ENCODE measurements at regions not wholly inside any gene's neighbourhood (a gene's known extent, or its start where the extent isn't known, plus 50 kb on each side); places are given as distances from the start of the nearest gene placed in this dataset.

GRCh38 chr5:114686356-114686755 lies 324.5 kb downstream of the KCNN2 start:
- H3K9ac ChIP-seq (ENCODE audit: low read length in 3 of 3): no peak overlapping the region
- FAIRE-seq (no peak), DNase-seq (no peak)
- no peaks in the 10 kb centered on the region for H3K4me1 ChIP-seq (ENCODE audit: control insufficient read depth in 2 of 3, insufficient read depth in 2 of 3, low read depth in 1 of 3, low read length in 3 of 3)
- H3K36me3 ChIP-seq (ENCODE audit: control insufficient read depth in 2 of 3, insufficient read depth in 3 of 3, low read length in 3 of 3): no peaks in the 10 kb centered on the region
- no peaks in the 10 kb centered on the region for H3K9me3 ChIP-seq (ENCODE audit: control insufficient read depth in 2 of 3, insufficient read depth in 1 of 3, low read length in 3 of 3)
- TF ChIP-seq CTCF (IDR thresholded peaks at IDR 0.05; ENCODE audit: borderline replicate concordance, extremely low read depth, insufficient read depth): no peak
- H3K27ac ChIP-seq (ENCODE audit: low read depth in 2 of 2, low read length in 2 of 2): no peak overlapping the region
- intact Hi-C loops (cut with DNase I): no loop called here
- H3K4me3 ChIP-seq (ENCODE audit: low read length in 3 of 3): no peak overlapping the region
- H3K27me3 ChIP-seq (ENCODE audit: control insufficient read depth, insufficient read depth, low read length): no peaks in the 10 kb centered on the region

- Histone ChIP-seq H3K9me3 (ENCODE audit: control insufficient read depth in 2 of 3, insufficient read depth in 1 of 3, low read length in 3 of 3) (no peaks in the 10 kb centered on the region), H3K4me1 (ENCODE audit: control insufficient read depth in 2 of 3, insufficient read depth in 2 of 3, low read depth in 1 of 3, low read length in 3 of 3) (no peaks in the 10 kb centered on the region), H3K27me3 (ENCODE audit: control insufficient read depth, insufficient read depth, low read length) (no peaks in the 10 kb centered on the region), H3K4me3 (ENCODE audit: low read length in 3 of 3) (no peak overlapping the region), H3K27ac (ENCODE audit: low read depth in 2 of 2, low read length in 2 of 2) (no peak overlapping the region), H3K9ac (ENCODE audit: low read length in 3 of 3) (no peak overlapping the region), H3K36me3 (ENCODE audit: control insufficient read depth in 2 of 3, insufficient read depth in 3 of 3, low read length in 3 of 3) (no peaks in the 10 kb centered on the region)
- TF ChIP-seq CTCF (IDR thresholded peaks at IDR 0.05; ENCODE audit: borderline replicate concordance, extremely low read depth, insufficient read depth): no peak
- DNase-seq (no peak), FAIRE-seq (no peak)
- intact Hi-C loops (cut with DNase I): no loop called here
Measured at GRCh38 chr5:114678778-114679177, 316.9 kb downstream of the KCNN2 start.

GRCh38 chr5:114665551-114665950 lies 303.7 kb downstream of the KCNN2 start:
- Histone ChIP-seq H3K27me3 (ENCODE audit: control insufficient read depth, insufficient read depth, low read length) (no peaks in the 10 kb centered on the region), H3K4me1 (ENCODE audit: control insufficient read depth in 2 of 3, insufficient read depth in 2 of 3, low read depth in 1 of 3, low read length in 3 of 3) (no peaks in the 10 kb centered on the region), H3K9ac (ENCODE audit: low read length in 3 of 3) (no peak overlapping the region), H3K36me3 (ENCODE audit: control insufficient read depth in 2 of 3, insufficient read depth in 3 of 3, low read length in 3 of 3) (no peaks in the 10 kb centered on the region), H3K9me3 (ENCODE audit: control insufficient read depth in 2 of 3, insufficient read depth in 1 of 3, low read length in 3 of 3) (no peaks in the 10 kb centered on the region), H3K4me3 (ENCODE audit: low read length in 3 of 3) (no peak overlapping the region), H3K27ac (ENCODE audit: low read depth in 2 of 2, low read length in 2 of 2) (no peak overlapping the region)
- DNase-seq: peak in 3 of 5 donors; percentile 33 to 41 (median 33)
- TF ChIP-seq CTCF (IDR thresholded peaks at IDR 0.05; ENCODE audit: borderline replicate concordance, extremely low read depth, insufficient read depth): no peak
- intact Hi-C loops (cut with DNase I): no loop called here
- no peak for FAIRE-seq

GRCh38 chr5:114660791-114661190 lies 298.9 kb downstream of the KCNN2 start:
- no peak for FAIRE-seq

More at GRCh38 chr5:114660791-114661190, 298.9 kb downstream of the KCNN2 start:
- Histone ChIP-seq H3K4me1 (ENCODE audit: control insufficient read depth in 2 of 3, insufficient read depth in 2 of 3, low read depth in 1 of 3, low read length in 3 of 3) (no peaks in the 10 kb centered on the region), H3K36me3 (ENCODE audit: control insufficient read depth in 2 of 3, insufficient read depth in 3 of 3, low read length in 3 of 3) (no peaks in the 10 kb centered on the region), H3K27me3 (ENCODE audit: control insufficient read depth, insufficient read depth, low read length) (no peaks in the 10 kb centered on the region), H3K27ac (ENCODE audit: low read depth in 2 of 2, low read length in 2 of 2) (no peak overlapping the region), H3K9me3 (ENCODE audit: control insufficient read depth in 2 of 3, insufficient read depth in 1 of 3, low read length in 3 of 3) (no peaks in the 10 kb centered on the region), H3K9ac (ENCODE audit: low read length in 3 of 3) (no peak overlapping the region), H3K4me3 (ENCODE audit: low read length in 3 of 3) (no peak overlapping the region)
- TF ChIP-seq CTCF (IDR thresholded peaks at IDR 0.05; ENCODE audit: borderline replicate concordance, extremely low read depth, insufficient read depth): no peak
- intact Hi-C loops (cut with DNase I): no loop called here
- DNase-seq: no peak
